ENCODE measurements at regions not wholly inside any gene's neighbourhood (a gene's known extent, or its start where the extent isn't known, plus 50 kb on each side); places are given as distances from the start of the nearest gene placed in this dataset.

DNA sequence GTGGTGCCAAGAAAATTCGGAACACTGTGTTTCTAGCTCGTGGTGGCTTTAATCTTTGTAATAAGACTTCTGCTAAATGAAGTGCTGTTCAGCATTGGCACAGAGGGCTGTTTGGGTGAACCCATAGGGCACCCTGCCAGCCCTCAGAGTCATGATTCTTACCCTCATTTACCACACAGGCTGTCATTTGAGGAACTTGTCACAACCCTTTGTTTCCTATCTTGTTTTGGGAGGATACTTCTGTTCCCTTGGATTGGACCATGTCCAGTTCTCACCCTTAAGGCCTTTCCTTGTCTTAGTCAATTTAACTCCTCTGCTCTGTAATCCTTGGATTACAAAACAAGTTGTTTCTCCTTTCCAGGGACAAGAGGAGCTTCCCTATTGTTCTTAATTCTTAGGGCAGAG lies 225.7 kb downstream of the MTX2 start:
- no peak for TF ChIP-seq GATA2 (IDR thresholded peaks at IDR 0.05; ENCODE audit: low read depth, low read length)
- no peak for TF ChIP-seq GATA3 (IDR thresholded peaks at IDR 0.05; ENCODE audit: low read depth, low read length)

DNA sequence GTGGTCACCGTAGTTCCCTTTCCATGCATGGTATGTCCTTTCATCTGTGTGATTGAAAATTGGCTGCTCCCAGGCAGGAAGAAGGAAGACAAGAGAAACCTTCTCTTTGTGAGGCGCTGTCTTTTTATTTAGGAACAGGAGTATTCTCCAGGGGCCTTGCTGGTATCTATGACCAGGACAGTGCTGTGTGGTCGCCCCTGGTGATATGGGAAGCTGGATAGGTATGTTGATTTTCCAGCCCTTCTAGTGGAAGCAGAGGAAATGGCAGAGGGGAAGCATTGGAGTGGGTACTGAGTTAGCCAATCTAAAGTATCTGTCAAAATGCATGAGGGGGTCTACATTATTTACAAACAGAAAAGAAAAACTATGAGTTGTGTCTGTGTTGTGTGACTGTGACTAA lies 226.6 kb downstream of the MTX2 start:
- TF ChIP-seq GATA3 (IDR thresholded peaks at IDR 0.05; ENCODE audit: low read depth, low read length) (no peak), GATA2 (IDR thresholded peaks at IDR 0.05; ENCODE audit: low read depth, low read length) (no peak)

DNA sequence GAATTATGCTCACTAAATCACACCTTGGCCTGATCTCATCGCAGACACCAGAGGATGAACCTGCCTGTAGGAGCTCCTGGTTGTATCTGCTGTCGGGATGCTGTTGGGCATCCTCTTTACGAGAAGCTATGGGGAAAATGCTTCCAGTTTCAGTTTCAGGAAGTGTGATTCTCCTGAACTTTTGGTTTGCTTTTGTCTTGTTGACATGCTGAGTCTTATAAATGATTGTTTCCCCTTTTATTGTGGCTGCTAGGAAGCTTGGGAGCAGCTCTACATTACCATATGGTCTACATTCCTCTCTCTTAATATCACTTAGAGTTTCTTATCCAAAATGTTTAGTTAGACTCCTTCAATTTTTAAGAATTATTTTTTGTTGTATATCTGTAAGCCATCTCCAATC lies 227.5 kb downstream of the MTX2 start:
- TF ChIP-seq GATA3 (IDR thresholded peaks at IDR 0.05; ENCODE audit: low read depth, low read length): no peak
- no peak for TF ChIP-seq GATA2 (IDR thresholded peaks at IDR 0.05; ENCODE audit: low read depth, low read length)

- no peak for TF ChIP-seq GATA3 (IDR thresholded peaks at IDR 0.05; ENCODE audit: low read depth, low read length)
- TF ChIP-seq GATA2 (IDR thresholded peaks at IDR 0.05; ENCODE audit: low read depth, low read length): no peak
Observed at GRCh38 chr2:176500901-176501300, 231.7 kb downstream of the MTX2 start.

GRCh38 chr2:176501617-176502016 lies 232.4 kb downstream of the MTX2 start:
- TF ChIP-seq GATA3 (IDR thresholded peaks at IDR 0.05; ENCODE audit: low read depth, low read length) (no peak), GATA2 (IDR thresholded peaks at IDR 0.05; ENCODE audit: low read depth, low read length) (no peak)

DNA sequence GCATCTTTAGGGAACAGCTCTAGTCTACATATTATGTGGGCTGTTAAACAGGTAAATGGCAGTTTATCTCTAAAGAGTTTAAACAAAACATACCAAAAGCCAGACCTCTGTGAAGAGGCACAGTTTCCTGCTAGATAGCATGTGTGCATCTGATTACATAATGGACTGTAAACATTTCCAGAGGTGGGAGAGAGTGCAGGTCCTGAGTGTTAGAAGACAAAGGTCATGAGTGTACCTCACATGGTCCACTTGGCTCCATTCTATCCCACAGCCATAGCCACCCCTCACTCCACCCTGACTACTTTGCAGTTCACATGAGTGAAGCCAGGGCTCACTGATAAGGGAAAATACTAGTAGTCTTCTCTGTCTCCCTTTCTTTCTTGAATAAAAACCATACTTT lies 233.4 kb downstream of the MTX2 start:
- TF ChIP-seq GATA2 (IDR thresholded peaks at IDR 0.05; ENCODE audit: low read depth, low read length) (no peak), GATA3 (IDR thresholded peaks at IDR 0.05; ENCODE audit: low read depth, low read length) (no peak)

DNA sequence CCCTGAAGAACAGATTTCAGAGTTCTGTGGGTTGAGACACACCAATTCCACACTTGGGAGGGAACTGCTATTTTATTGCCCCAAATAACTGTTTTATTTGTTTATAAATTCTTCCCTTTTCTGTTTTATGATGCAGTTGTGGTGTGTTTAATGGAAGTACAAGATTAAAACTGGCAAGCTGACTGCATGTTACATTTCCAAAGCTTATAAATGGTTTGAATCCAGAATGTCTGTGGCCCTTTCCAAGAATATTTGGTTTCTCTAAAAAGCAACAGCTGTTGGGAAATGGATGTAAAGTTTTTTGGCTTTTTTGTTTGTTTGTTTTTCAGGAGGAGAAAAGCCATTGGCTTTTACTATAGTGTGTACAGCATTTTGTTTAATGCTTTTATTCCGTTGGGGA lies 234.5 kb downstream of the MTX2 start:
- no peak for TF ChIP-seq GATA3 (IDR thresholded peaks at IDR 0.05; ENCODE audit: low read depth, low read length)

DNA sequence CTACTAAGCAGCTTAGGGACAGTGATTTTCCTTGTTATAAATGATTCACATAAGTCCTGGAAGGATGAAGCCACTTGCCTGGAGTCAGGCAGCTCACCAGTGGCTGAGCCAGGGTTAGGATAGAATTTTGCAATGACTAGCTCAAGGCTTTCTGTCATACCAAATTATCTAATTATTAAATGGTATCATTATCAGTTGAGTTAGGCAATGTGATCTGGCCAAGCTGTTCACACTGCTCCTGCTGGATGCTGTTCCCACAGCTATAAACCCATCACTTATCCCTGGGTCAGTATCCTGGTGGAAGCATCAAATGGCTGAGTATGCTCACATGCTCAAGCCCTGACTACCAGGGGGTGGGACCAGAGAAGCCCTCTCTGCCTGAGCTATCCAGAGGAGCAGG lies 235.2 kb downstream of the MTX2 start:
- TF ChIP-seq GATA2 (IDR thresholded peaks at IDR 0.05; ENCODE audit: low read depth, low read length) (no peak), GATA3 (IDR thresholded peaks at IDR 0.05; ENCODE audit: low read depth, low read length) (no peak)

- no peak for TF ChIP-seq GATA3 (IDR thresholded peaks at IDR 0.05; ENCODE audit: low read depth, low read length)
- no peak for TF ChIP-seq GATA2 (IDR thresholded peaks at IDR 0.05; ENCODE audit: low read depth, low read length)
Observed at GRCh38 chr2:176507786-176508185, 238.5 kb downstream of the MTX2 start.

GRCh38 chr2:176508374-176508773 lies 239.1 kb downstream of the MTX2 start:
- no peak for TF ChIP-seq GATA3 (IDR thresholded peaks at IDR 0.05; ENCODE audit: low read depth, low read length)
- no peak for TF ChIP-seq GATA2 (IDR thresholded peaks at IDR 0.05; ENCODE audit: low read depth, low read length)

- no peak for TF ChIP-seq GATA2 (IDR thresholded peaks at IDR 0.05; ENCODE audit: low read depth, low read length)
- no peak for TF ChIP-seq GATA3 (IDR thresholded peaks at IDR 0.05; ENCODE audit: low read depth, low read length)
Observed at GRCh38 chr2:176508984-176509740, 239.9 kb downstream of the MTX2 start.

GRCh38 chr2:176514276-176514675 lies 245.0 kb downstream of the MTX2 start:
- TF ChIP-seq GATA3 (IDR thresholded peaks at IDR 0.05; ENCODE audit: low read depth, low read length) (no peak), GATA2 (IDR thresholded peaks at IDR 0.05; ENCODE audit: low read depth, low read length) (no peak)

DNA sequence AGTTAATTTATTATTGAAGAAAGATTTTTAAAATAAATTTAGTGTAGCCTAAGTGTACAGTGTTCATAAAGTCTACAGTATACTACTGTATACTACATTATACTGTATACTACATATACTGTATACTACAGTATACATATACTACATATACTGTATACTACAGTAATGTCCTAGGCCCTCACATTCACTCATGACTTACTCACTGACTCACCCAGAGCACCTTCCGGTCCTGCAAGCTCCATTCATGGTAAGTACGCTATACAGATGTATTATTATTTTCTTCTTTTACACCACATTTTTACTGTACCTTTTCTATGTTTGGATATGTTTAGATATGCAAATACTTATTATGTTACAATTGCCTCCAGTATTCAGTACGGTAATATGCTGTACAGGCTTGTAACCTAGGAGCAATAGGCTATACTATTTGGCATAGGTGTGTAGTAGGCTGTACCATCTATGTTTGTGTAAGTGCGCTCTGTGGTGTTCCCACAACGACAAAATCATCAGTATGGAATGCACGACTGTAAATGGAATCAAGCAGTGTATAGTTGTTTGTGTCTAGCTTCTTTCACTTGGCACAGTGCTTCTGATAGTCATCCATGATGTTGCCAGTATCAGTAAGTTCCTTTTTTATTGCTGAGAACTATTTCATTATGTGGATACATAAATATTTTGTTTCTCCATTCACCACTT lies 245.7 kb downstream of the MTX2 start:
- TF ChIP-seq GATA3 (IDR thresholded peaks at IDR 0.05; ENCODE audit: low read depth, low read length): no peak
- TF ChIP-seq GATA2 (IDR thresholded peaks at IDR 0.05; ENCODE audit: low read depth, low read length): no peak

DNA sequence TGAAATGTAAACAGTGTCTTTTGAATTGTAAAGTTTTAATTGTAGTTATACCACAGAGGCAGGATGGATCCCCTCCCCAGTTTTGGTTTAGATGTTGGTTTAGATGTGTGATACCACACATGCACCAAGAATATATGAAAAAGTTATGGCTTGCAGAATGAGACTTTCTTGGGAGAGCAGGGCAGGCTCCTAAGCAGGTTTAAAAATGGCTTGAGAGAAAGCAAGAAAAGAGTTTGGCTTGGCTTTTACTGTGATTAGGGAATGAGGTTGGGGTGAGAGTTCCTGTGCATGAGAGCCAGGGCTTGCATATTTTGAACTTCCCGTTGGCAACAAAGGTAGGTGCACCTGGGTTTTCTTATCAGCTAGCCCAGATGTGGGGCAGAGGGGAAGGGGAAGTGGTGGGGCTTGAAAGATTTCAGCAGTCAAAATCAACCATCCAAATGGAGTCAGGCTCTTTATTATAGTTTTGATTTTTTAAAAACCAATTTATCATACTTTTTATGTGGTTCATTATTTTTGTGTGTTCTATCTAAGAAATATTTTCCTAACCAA lies 246.9 kb downstream of the MTX2 start:
- TF ChIP-seq GATA2 (IDR thresholded peaks at IDR 0.05; ENCODE audit: low read depth, low read length) (no peak), GATA3 (IDR thresholded peaks at IDR 0.05; ENCODE audit: low read depth, low read length) (no peak)

- peak; percentile 52; the same call in 1 of the 2 replicates for TF ChIP-seq GATA3 (IDR thresholded peaks at IDR 0.05; ENCODE audit: low read depth, low read length)
- TF ChIP-seq GATA2 (IDR thresholded peaks at IDR 0.05; ENCODE audit: low read depth, low read length): peak; percentile 92
Observed at GRCh38 chr2:176518823-176519222, 249.6 kb downstream of the MTX2 start.

All from SH-SY5Y (cell line).